OCI-LY1 (cell line): ENCODE measurements at regions not wholly inside any gene's neighbourhood (a gene's known extent, or its start where the extent isn't known, plus 50 kb on each side); places are given as distances from the start of the nearest gene placed in this dataset.

Experiments used
- H2AFZ ChIP-seq: fragments of 200-600 bp; sonication (generic), shearing (Covaris generic); 2 replicates; pipeline ENCODE4 v1.6.0; 2014; ENCODE audit warnings: antibody characterized with exemption, mild to moderate bottlenecking, low read length
- H3F3A ChIP-seq: fragments of 200-600 bp; sonication (generic), shearing (Covaris generic); 2 replicates; pipeline ENCODE4 v1.6.0; 2014; ENCODE audit warnings: mild to moderate bottlenecking, antibody characterized with exemption, low read length, moderate library complexity; ENCODE audit not compliant: insufficient read depth
- H3K27ac ChIP-seq: fragments of 200-600 bp; sonication (generic); 2 replicates; pipeline ENCODE4 v1.5.1; 2014; ENCODE audit warnings: low read length, mixed run types, mild to moderate bottlenecking, low read depth; ENCODE audit not compliant: poor library complexity, severe bottlenecking
- H3K27me3 ChIP-seq: fragments of 200-600 bp; sonication (generic); 2 replicates; pipeline ENCODE4 v1.6.0; 2014; ENCODE audit warnings: antibody characterized with exemption, mild to moderate bottlenecking, low read length, moderate library complexity; ENCODE audit not compliant: insufficient read depth
- H3K36me3 ChIP-seq: fragments of 200-600 bp; sonication (generic); 2 replicates; pipeline ENCODE4 v1.6.1; 2014; ENCODE audit warnings: mild to moderate bottlenecking, antibody characterized with exemption, low read length, moderate library complexity, mixed read lengths; ENCODE audit not compliant: insufficient read depth
- H3K4me1 ChIP-seq: fragments of 200-600 bp; sonication (generic); 2 replicates; pipeline ENCODE4 v1.5.1; 2014; ENCODE audit warnings: mild to moderate bottlenecking, low read length, moderate library complexity; ENCODE audit not compliant: insufficient read depth, severe bottlenecking
- H3K4me2 ChIP-seq: fragments of 200-600 bp; sonication (generic), shearing (Covaris generic); 2 replicates; pipeline ENCODE4 v1.6.1; 2014; ENCODE audit warnings: low read length
- H3K4me3 ChIP-seq: fragments of 200-600 bp; sonication (generic); 2 replicates; pipeline ENCODE4 v1.5.1; 2014; ENCODE audit warnings: low read length, low read depth, mild to moderate bottlenecking, mixed read lengths; ENCODE audit not compliant: poor library complexity, severe bottlenecking
- H3K79me2 ChIP-seq: fragments of 200-600 bp; shearing (Covaris generic); 2 replicates; pipeline ENCODE4 v1.6.1; 2016; ENCODE audit warnings: mixed run types, low read length, mixed read lengths; ENCODE audit not compliant: insufficient read depth
- H3K9ac ChIP-seq: fragments of 200-600 bp; sonication (generic), shearing (Covaris generic); 2 replicates; pipeline ENCODE4 v1.6.1; 2014; ENCODE audit warnings: mild to moderate bottlenecking, low read length, mixed read lengths
- H3K9me2 ChIP-seq: fragments of 200-600 bp; sonication (generic), shearing (Covaris generic); 2 replicates; pipeline ENCODE4 v1.6.1; 2014; ENCODE audit warnings: low read depth, mild to moderate bottlenecking, low read length, mixed read lengths
- H3K9me3 ChIP-seq: fragments of 200-600 bp; shearing (Covaris generic); 2 replicates; pipeline ENCODE4 v1.6.1; 2014; ENCODE audit warnings: low read length, mixed read lengths
- H4K20me1 ChIP-seq: fragments of 200-600 bp; sonication (generic), shearing (Covaris generic); 2 replicates; pipeline ENCODE4 v1.6.0; 2016; ENCODE audit warnings: mild to moderate bottlenecking, low read length; ENCODE audit not compliant: insufficient read depth
- CTCF ChIP-seq: fragments of 200-600 bp; sonication (generic), shearing (Covaris generic); IDR thresholded peaks from 2 replicates; pipeline ENCODE4 v1.5.1; 2017; ENCODE audit warnings: mild to moderate bottlenecking, antibody characterized with exemption, low read length, moderate library complexity, mixed read lengths
- EZH2 ChIP-seq: fragments of 200-600 bp; sonication (generic), shearing (Covaris generic); IDR thresholded peaks from 2 replicates; pipeline ENCODE4 v1.8.0; 2017; ENCODE audit warnings: borderline replicate concordance, mixed run types, mild to moderate bottlenecking, antibody characterized with exemption, low read length, moderate library complexity, mixed read lengths

GRCh38 chr3:107456501-107456900 lies 66.3 kb upstream of the BBX start:
- H3K27ac ChIP-seq: no peak overlapping the region
- H3K4me1 ChIP-seq: no peaks in the 10 kb centered on the region
- no peak overlapping the region for H3K9ac ChIP-seq
- no peaks in the 10 kb centered on the region for H3K9me2 ChIP-seq
- no peak overlapping the region for H2AFZ ChIP-seq
- H3K9me3 ChIP-seq: no peaks in the 10 kb centered on the region
- H3F3A ChIP-seq: no peaks in the 10 kb centered on the region
- TF ChIP-seq EZH2: no peak
- no peak for TF ChIP-seq CTCF
- H3K27me3 ChIP-seq: no peaks in the 10 kb centered on the region
- H3K36me3 ChIP-seq: no peaks in the 10 kb centered on the region
- H3K4me3 ChIP-seq: no peak overlapping the region
- no peaks in the 10 kb centered on the region for H3K79me2 ChIP-seq
- H3K4me2 ChIP-seq: no peak overlapping the region
- no peaks in the 10 kb centered on the region for H4K20me1 ChIP-seq

GRCh38 chr3:107458871-107459270 lies 63.9 kb upstream of the BBX start:
- Histone ChIP-seq H3K27ac (no peak overlapping the region), H3K27me3 (no peaks in the 10 kb centered on the region), H4K20me1 (no peaks in the 10 kb centered on the region), H3K9me2 (no peaks in the 10 kb centered on the region), H3K9ac (no peak overlapping the region), H3F3A (no peaks in the 10 kb centered on the region), H3K4me3 (no peak overlapping the region), H3K36me3 (no peaks in the 10 kb centered on the region), H3K79me2 (no peaks in the 10 kb centered on the region), H3K9me3 (no peaks in the 10 kb centered on the region), H2AFZ (no peak overlapping the region), H3K4me2 (no peak overlapping the region), H3K4me1 (no peaks in the 10 kb centered on the region)
- TF ChIP-seq CTCF: no peak
- TF ChIP-seq EZH2: no peak

GRCh38 chr3:107461721-107462120 lies 61.0 kb upstream of the BBX start:
- no peak overlapping the region for H3K4me2 ChIP-seq
- H2AFZ ChIP-seq: no peak overlapping the region
- H3F3A ChIP-seq: no peaks in the 10 kb centered on the region
- H3K4me1 ChIP-seq: no peaks in the 10 kb centered on the region
- no peak overlapping the region for H3K9ac ChIP-seq
- H3K36me3 ChIP-seq: no peaks in the 10 kb centered on the region
- H3K4me3 ChIP-seq: no peak overlapping the region
- no peaks in the 10 kb centered on the region for H3K9me3 ChIP-seq
- no peaks in the 10 kb centered on the region for H3K79me2 ChIP-seq
- H3K9me2 ChIP-seq: no peaks in the 10 kb centered on the region
- H3K27ac ChIP-seq: no peak overlapping the region
- H3K27me3 ChIP-seq: no peaks in the 10 kb centered on the region
- TF ChIP-seq EZH2 (no peak), CTCF (no peak)
- no peaks in the 10 kb centered on the region for H4K20me1 ChIP-seq
